ENCODE measurements at regions not wholly inside any gene's neighbourhood (a gene's known extent, or its start where the extent isn't known, plus 50 kb on each side); places are given as distances from the start of the nearest gene placed in this dataset.
A peak's percentile ranks its signal among the peaks of the same experiment; 100 is the strongest.

DNA sequence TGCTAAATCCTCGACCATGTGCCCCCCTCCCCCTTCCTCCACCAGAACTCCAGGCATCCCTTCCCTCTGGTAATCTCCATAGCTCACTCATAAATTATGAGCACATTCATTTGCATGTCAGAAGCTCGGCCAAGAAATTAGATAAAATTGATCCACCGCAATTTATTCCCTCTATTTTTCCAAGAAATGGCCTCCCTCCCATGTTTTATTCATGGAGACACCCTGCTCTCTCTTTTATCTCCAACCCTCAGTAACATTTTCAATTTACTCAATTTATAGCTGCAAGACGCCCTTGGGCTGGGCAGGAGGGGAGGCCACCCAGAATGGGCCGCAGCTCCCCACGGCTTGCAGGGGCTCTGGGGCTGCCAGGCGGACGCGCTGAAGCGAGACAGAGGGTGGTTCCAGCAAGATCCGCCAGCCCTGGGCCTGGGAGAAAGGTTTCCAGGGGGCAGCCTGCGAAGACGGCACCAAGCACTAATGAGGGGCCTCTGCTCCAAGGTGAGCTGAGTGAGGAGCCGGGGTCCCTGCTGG is 54.7 kb upstream of the ZNF423 start:
- no peak for DNase-seq

DNA sequence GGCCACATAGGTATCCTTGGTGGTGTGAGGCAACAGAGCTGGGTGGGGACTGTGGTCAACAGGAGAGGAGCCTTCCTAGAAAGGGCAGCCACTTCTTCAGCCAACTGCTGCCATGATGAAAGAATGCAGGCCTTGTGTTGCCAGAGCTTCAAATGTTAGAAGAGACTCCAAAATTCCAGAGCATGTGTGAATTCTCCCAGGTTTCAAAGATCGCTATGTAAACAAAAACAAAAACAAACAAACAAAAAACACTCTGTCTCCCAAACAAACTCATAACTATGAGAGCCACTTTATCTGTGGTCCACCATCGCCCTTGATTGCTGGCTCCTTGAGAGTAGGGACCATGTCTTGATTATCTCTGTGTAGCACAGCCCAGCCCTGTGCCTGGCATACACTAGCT is 55.5 kb upstream of the ZNF423 start:
- DNase-seq: no peak

DNA sequence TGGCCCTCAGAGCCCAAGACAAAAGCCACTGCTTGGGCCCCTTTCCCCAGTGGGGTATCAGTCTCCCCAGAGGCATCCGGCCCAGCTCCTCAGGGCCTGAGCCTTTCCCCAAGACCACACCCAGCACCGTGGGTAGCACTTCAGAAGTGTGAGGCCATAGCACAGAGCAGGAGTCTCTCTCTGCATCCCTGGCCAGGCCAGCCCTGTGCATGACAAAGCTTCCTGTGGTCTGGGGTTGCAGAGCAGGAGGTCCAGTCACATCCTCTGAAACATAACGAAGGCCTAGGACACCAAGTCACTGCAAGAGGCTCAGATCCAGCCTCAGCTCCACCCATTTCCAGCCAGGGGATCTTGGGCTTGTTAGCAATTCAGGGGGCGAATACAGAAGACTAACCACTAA is 56.8 kb upstream of the ZNF423 start:
- DNase-seq: no peak

DNA sequence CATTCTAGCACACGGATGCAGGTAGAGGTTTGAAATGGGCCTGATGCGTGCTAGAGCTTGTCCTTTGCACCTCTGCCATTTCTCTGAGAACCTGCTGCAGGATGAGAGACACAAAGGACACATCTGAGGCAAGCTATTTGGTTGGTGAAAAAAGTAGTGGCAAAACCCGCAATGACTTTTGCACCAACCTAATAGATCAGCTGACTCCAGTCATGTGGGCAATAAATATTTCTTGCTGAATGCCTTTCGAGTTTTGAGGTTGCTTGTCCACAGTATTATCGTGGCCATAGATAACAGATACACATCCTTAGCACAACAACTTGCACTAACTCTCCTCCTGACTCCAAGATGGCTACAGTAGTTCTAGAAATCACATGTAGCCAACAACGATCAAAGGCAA is 57.8 kb upstream of the ZNF423 start:
- DNase-seq: no peak

DNA sequence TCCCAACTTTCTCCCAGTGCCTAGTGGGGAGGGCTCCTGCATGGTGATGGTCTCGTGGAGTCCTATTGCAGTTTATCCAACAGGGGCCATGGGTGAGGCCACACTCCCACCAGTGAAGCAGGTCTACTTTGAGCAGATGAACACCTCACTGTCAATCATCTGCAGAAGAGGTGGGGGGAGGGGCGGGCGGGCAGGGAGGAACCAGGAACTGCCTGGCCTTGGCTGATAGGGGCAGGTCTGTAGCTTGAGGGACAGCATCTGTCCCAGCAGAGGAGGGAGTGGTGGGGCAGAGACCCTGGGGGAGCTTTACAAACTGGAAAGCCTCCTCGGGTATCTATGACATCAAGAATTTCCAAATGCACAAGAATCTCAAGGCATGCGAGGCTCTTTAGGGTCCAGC is 58.7 kb upstream of the ZNF423 start:
- no peak for DNase-seq

DNA sequence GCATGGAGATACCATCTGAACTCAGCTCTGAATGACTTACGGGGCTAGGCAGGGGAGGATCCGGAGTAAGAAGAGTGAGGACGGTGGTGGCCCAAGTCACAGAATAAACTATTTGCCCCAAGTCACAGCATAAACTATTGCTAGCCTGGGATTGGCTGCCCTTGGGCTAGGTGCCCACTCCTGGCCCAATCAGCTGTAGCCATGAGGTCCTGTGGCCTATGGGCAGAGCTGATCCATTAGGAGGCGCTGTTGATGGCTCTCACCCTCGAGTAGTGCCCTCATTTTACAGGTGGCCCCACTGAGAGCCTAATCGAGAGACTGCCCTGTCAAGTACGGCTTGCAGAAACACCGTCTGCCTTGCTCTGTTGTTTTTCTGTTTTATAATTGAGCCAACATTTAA is 62.3 kb upstream of the ZNF423 start:
- DNase-seq: no peak

DNA sequence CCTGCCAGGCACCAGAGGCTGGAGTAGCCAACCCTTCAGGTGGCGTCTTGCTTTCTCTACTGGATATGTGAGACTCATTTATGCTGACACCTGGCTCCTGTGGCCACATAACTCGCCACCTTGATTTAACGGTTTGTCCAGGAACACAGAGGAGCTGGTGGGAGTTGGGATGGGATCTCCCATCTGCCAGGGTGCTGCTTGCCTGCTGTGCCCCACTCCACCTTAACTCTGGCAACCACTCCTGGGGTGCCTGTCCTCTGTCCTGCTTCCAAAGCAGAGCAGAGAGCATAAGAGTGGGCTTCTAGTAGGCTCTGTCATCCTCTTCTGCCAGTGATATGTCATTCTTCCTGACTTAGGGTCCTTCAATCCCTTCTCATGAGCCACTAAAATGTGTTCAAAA is 63.4 kb upstream of the ZNF423 start:
- no peak for DNase-seq

DNA sequence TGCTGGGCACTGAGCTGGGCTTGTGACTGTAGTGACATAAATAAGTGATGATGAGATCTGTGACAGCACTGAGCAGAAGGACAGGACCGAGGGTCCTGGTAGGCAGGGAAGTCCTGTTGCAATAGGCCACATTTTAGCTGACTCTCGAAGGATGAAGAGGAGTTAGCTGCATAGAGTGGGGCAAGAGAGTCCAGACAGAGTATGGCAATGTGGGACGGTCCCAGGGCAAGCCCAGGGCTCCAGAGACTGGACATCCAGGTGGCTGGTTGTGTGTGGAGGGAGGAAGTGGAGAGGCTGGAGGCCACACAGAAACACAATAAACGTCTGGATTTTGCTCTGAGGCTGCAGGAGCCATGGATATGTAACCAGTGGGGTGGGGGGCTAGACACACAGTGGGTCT is 64.5 kb upstream of the ZNF423 start:
- no peak for DNase-seq

DNA sequence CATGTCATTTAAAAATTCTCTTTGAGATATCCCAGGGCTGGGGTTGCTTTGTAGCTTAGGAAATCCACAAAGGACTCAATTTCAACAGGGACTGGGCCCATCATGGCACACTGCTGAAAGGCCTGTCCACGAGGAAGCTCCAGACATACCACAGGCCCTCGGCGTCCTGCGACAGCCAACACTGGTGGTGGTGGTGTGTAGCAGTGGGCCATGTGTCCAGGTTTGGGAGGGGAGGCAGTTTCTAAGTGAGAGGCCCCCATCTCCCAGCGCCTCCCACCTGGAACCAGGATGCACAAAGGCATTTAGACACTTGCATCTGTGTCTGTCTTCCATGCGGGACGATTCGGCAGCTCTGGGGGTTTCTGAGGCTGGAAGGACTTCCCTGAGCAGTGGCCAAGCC is 65.2 kb upstream of the ZNF423 start:
- peak; percentile 11 for DNase-seq

DNA sequence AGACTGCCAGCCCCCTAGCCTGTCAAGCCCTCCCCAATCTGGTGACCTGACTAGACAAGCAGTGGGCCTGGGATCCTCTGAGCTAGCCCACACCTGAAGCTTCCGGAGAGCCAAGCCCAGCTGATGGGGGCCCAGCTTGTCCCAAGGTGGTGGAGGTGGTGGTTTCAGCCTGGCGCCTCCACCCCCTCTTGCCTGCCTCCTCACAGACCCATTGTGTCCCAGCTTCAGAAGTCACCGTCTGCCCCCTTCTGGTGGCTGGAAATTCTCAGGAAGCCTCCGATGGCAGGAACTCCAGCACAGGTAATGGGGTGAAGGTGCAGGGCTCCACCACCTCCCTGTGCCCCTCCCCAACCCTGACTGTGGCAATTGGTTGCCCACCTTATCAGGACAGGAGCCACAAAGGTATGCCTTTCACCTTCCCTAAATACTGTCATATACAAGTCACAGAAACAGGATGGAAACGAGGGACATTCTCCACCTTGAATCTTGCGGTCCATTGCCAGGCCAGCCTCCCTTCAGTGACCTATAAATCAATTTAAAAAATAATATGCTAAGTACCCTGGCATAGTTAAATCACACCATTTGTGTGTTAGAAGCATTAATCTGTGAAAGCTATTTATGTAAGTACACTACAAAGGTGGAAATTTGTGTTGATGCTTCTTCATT is 66.0 kb upstream of the ZNF423 start:
- peak; percentile 76 for DNase-seq

DNA sequence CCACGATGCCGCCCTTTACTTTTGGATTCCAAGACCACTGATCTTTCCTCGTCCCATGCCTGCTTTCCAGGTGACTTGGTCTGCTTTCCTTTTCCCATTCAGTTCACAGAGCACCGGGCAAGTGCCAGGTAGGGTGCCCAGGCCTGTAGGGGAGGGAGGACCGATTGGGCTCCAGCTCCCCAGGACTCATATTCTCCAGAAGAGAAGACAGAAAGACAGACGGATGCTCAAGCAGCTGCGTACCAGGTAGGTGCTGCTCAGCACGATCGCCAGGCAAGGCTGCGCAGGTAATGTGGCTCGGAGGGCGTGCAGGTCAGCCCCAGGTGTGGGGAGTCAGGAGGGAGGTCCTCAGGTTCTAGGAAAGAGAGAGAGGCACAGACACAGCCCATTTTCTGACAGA is 67.5 kb upstream of the ZNF423 start:
- no peak for DNase-seq

DNA sequence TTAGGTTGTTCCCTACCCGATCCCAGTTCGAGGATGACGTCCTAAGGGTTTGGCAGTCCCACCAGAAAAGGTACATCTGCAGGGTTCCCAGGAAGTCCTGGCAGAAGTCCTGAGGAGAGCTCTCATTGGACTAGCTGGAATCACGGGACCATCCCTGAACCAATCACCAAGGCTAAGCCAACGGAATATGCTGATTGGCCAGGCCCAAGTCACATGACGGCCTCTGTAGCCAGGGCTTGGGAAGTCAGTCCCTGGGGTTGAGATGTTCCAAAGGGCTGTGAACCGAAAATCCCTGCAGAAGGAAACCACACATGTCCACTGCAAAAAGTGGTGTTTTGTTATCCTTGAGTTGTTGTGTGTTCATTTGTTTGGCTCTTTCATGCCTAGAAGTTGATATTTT is 68.2 kb upstream of the ZNF423 start:
- DNase-seq: no peak

DNA sequence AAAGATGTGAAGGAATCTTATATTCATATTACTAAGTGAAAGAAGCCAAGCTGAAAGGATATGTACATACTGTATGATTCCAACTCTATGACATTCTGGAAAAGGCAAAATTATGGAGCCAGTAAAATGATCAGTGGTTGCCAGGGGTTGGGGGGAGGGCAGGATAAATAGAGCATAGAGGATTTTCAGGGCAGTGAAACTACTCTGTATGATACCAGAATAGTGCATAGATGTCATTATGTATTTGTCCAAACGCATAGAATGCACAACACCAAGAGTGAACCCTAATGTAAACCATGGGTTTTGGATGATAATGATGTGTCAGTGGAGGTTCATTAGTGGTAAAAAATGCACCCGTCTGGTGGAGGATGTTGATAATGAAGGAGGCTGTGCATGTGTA is 71.0 kb upstream of the ZNF423 start:
- no peak for DNase-seq

DNA sequence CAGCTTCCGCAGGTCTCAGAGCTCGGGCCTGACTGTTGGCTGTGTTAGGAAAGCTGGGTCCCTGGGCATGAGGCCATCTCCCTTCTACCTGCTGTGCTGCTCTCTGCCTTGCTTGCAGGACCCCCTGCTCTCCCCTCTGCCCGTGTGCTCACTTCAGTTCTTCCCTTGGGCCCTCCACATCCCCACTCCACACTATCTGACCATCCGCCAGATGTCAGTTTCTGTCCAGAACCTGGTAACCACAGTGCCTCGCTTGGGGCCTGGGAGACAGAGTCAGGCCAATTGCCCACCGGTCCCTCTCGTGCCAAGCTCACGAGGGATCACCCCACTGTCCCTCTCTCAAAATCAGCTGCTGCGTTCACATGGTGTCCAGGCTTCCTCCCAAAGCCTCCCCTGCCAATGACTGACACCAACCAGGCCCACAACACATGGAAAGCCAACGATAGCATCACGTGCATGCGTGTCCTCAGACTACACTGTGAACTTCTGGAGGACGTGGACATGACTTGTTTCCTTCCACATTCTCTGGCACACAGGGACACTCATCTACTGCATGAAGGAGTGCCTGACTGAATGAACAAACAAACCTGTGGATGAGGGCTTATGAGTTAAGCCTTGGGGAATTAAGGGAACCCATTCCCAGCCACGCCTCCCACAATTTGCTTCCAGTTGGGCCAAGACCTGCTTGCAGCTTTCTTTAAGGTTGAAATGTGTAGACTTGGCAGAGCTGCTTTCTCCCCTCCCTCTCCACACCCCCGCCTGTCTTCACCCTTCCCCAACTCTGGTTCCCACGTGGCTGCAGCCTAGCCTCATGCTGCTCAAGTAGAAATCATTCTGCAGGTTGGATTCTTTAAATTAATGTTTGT is 72.5 kb upstream of the ZNF423 start:
- no peak for DNase-seq

DNA sequence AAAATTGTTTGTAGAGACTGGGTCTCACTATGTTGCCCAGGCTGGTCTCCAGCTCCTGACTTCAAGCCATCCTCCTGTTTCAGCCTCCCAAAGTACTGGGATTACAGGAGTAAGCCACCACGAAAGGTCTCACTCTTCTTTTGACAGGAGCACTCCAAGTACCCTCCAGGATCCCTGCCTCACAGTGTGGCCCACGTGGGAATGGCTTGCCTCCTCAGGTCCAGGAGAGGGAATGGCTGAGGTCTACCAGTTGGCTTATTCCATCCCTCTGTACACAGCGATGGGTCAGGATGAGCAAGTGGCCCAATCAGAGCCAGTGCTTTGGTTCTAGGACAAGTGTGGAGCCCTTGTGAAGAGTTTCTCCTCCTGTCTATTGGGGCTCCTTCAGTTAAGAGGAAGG is 73.7 kb upstream of the ZNF423 start:
- DNase-seq: no peak

DNA sequence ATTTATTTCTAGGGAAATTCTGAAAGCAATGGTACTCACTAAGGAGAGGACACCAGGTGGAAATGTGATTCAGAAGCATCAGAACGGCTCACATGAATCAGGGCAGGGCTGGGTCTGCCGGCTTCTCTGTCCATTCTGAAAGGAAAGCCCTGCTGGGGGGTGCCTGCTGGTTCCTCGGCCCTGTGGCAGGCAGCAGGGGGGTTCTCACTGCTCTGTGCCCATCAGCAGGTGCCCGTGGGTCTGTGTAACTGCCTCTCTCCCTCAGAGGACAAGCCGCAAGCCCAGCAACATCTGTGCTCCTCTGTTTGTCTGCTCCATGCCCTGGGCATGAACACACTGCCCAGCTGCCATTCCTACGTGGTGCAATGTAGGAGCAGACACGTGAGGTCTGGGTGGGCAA is 74.9 kb upstream of the ZNF423 start:
- DNase-seq: no peak

DNA sequence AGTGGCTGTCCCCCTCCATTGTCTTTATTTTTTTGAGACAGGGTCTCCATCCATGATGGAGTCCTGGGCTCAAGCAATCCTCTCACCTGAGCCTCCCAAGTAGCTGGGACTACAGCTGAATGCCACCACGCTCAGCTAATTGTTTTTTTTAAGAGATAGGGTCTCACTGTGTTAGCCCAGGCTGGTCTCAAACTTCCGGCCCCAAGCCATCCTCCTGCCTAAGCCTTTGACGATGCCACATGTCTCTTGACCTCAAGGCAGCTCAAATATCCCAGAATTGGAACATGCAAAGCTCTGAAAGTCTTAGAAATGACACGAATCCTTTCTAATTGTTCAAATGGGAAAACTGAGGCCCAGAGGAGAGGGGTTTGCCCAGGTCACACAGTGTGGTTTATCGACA is 75.4 kb upstream of the ZNF423 start:
- no peak for DNase-seq

DNA sequence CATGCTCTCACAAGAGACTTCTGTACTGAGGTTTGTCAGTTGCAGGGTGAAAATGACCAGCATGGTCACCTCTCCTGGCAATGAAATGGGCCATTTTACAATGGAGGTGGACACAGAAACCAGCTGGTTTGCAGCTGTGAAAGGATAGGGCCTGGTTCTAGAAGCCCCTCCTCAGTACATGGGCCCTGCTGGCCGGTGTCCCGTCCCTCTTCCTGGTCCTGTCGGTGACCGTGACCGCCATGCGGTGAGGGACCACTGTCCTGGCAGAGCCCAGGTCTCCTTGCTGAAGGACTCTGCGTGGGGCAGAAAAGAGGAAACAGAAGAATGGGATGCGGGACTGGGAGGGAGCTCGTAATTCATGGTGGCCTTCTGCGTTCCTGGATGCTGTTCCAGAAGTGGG is 76.0 kb upstream of the ZNF423 start:
- no peak for DNase-seq

DNA sequence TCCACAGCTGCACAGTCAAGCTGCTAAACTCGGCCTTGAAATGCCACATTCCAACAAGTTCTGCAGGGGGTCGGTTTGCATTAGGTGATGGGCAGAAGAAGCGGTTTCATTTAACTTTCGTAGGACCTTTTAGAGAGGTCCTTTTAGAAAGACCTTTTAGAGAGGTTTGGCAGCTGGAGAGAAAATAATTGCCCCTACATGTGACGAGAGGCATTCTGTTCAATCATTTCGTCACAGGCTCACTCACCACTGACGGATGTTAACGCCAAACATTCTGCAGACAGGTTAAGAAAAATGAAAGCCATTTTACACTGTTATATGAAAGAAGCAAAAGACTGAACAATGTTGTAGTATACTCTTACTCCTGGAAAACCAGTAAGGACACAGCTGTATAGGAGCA is 76.5 kb upstream of the ZNF423 start:
- no peak for DNase-seq

DNA sequence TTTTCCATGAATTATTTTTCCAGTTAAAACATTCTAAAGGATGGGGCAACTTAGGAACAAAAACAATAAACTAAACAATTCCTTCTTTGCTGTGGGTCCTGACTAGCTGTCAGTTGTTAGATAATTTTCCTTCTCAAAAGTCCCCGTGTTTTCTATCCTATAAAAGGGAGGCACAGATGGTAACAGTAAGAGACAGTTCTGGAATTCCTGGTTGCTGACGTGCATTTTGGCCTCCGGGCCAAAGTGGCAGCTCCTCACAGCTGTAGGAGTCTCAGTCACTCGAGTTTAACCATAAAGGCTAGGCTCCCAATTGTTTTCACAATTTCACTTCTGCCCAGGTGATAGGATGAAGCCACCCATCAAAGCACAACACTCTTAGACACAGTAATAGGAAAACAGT is 77.0 kb upstream of the ZNF423 start:
- peak; percentile 80 for DNase-seq

DNA sequence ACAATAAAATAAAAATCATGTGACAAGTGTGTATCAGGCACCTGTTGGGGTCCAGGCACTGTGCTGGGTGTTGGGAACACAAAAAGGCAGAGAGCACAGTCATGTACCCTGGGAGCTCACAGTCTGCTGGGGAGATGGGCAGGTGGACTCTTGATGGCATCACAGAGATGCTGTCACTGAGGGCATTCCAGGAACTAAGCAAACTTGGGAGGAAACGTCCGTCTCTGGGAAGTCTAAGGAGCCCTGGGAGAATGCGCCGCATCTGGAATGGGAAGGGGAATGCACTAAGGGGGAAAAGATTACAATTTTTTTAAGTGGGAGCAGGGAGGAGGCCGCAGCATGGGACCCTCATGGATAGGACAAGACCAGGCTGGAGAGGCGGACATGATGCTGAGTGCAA is 80.9 kb upstream of the ZNF423 start:
- DNase-seq: no peak

DNA sequence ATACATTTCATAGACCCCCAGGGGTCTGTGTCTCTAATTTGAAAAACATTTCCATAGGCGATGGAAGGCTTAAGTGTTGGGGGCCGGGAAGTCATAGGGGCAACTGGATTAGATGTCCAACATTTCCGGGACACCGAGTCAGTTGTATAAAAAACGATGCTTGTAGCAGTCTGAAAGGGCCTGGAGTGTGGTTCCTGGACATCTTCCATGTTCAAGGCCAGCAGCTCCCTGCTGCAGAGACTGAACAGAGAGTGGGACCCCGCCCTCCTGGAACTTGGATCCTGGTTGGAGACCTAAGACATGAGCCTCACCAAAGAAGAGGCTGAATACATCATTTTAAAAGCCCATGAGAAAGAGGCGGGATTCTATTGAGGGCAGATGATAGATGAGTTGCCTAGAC is 82.0 kb upstream of the ZNF423 start:
- DNase-seq: no peak

DNA sequence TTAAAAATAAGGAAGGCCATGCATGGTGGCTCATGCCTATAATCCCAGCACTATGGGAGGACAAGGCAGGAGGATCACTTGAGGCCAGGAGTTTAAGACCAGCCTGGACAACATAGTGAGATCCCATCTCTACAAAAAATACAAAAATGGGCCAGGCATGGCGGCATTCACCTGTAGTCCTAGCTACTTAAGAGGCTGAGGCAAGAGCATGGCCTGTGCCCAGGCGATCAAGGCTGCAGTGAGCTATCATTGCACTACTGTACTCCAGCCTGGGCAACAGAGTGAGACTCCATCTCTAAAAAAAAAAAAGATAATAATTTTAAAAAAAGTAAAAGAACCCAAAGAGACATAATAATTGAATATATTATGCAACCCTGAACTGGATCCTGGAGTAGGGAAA is 83.6 kb upstream of the ZNF423 start:
- no peak for DNase-seq

DNA sequence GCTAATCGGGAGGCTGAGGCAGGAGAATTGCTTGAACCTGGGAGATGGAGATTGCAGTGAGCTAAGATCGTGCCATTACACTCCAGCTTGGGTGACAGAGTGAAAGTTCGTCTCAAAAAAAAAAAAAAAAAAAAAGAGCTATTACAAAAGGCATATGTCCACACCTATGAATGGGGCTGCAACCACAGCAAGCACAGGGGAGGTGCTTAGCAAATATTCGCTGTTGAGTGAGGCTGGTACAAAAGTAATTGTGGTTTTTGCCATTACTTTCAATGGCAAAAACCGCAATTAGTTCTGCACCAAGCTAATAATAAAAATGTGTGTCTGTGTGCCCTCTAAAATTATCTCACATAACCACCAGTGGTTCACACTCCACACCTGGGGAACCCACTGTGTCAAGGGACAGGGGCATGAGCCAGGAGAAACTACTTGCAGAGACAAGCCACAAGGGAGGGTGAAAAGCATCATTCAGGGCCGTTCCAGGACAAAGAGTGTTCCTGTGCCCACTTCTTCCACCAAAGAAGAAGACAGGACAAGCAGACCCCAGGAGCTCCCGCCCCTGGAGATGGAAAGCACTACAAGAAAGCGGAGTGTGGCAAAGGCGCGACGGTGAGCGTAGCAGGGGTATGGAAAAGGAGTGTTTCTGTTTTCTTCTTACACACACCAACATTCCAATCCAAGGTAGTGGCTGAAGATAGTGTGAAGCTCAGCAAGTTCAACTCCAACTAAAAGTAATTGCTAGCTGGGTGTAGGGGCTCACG is 84.4 kb upstream of the CNEP1R1 start:
- no peak for DNase-seq

Data from right hindlimb (tissue), 1 donor.